Fibroblast of skin of back (primary cell): ENCODE measurements at regions not wholly inside any gene's neighbourhood (a gene's known extent, or its start where the extent isn't known, plus 50 kb on each side); places are given as distances from the start of the nearest gene placed in this dataset.

Experiments used
- DNase-seq: peaks from one replicate; pipeline ENCODE4 v3.0.0-alpha.2; 2013

DNA sequence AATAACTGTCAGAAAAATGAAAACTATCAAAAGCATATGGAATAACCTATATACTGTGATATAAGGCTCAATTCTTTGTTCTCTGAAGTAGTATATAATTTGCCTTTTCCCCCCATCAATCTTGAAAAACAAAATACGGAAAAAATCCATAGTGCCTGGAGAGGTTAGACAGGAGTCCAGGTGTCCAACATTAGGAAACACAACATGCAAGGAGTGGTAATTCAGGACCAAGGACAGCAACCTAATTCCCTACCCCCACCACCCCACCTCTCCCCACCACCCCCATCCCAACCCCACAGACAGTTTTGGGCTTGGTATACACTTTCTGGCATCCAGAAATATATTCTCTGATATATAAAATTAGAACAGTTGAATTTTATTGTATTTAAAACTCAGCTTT, 55.1 kb upstream of the SLC25A26 start:
- no peak for DNase-seq

DNA sequence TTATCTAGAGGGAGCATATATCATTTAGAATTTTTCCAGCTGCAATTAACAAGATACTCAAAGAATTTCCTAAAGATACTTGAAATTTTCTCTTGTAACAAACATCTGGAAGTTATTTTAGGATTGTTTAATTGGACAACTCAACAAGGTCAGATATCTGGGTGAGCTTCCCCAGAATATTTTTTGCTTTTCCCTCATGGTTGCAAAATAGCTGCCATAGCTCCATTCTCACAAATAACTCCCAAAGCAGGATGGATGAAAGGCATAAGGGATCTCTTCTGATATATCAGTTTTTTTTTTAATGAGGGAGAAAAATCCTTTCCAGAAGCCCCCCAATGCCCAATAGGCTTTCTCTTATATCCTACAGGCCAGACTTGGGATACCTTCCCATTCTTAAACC, 56.6 kb upstream of the SLC25A26 start:
- DNase-seq = no peak

DNA sequence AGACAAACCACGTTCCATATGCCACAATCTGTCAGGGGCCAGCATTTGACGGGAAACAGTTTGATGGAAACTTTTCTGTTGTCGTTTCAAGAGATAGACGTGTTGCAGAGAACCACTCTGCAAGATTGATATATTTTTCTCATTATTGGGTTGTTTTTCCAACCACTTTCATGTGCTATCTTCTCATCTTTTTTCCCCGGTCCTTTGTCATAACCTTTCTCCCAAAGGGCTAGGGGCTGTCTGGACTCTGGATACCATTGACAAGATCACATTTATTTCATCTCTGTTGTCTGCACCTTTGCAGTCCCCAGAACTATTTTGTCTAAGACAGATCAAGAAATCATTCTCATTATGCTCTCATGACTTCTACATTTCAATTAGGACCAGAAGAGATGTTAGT, 57.6 kb upstream of the SLC25A26 start:
- DNase-seq = no peak

DNA sequence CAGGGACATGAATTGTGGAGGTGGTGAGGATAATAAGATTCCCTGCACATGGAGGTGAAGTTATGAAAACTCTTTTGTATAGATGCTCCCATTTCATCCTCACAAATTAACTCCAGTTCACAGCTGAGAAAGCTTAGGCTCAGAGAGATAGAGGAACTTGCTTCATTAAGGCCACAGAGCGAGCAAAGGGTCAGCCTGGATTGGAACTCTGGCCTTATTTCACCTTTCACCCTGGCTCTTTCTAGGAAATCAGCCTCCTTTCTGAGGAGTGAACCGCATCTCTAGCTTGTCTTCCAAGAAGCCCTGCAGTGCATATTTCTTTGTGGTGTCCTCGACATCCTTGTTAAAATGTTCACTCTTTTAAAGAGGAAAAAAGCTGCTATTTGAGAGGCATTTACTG, 58.0 kb upstream of the SLC25A26 start:
- no peak for DNase-seq

DNA sequence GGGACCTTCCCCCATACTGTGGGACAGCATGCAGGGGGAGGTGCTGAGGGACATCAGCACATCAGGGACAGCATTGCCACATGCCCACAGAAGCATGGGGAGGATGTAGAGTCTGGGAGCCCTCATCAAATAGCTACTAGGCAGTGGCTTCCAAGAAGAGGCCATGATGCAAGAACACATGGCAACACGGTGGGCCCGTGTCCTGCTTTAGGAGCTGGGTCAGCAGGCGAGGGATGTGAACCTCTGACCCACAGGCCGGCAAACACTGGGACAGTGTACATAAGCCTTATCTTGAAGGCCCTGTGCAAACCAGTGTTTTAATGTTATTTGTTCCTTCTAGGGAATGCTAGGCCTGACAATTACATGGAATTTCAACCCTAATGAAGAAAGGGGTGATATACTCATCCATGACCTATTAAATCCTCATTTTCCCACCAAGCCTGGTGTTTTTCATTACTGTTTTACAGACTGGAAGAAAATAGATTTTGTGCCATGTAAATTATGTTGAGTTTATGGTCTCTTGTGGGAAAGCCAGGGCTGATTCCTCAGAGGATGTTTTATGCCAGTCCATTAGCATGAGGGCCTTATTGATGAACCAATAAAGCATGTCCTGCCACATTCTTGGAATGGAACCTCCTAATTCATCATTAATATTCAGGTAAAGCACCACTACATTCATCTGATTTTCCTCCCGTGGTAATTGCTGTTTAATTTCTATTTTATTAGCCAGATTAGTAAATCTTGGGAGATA, 61.7 kb upstream of the SLC25A26 start:
- DNase-seq = no peak

DNA sequence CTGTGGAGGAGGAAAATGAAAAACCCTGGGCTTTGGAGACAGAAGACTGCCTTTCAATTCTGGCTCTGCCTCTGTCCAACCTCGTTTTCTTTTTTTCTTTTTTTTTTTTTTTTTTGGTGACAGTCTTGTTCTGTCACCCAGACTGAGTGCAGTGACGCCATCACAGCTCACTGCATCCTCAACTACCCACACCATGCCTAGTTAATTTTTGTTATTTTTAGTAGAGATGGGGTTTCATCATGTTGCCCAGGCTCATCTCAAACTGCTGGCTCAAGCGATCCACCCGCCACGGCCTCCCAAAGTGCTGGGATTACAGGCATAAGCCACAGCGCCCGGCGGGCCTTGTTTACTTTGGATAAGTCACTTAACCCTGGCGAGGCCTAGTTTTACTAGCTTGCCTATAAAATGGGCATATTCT, 66.3 kb upstream of the SLC25A26 start:
- peak; percentile 47 for DNase-seq

GRCh38 chr3:66153481-66154443, 67.0 kb upstream of the SLC25A26 start:
- peak; percentile 59 for DNase-seq

DNA sequence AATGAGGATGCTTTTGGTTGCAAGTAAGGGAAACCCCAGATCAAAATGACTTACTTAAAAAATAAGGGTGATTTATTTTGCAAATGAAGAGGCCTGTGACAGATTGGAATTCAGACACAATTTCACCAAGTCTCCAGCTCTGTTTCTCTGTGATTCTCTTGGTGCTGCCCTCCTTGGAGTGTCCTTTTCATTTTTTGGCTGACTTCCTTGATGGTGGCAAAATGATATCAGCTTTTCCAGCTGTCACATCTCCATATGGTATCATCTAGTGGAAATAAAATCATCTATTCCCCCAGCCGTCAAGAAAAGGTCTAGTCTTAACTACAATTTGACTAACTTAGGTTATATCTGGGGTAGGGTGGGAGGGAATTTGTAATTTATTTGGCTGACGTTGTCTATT, 68.5 kb upstream of the SLC25A26 start:
- DNase-seq = no peak

- no peak for DNase-seq
These were observed 69.8 kb upstream of the SLC25A26 start for GRCh38 chr3:66150977-66151376.

DNA sequence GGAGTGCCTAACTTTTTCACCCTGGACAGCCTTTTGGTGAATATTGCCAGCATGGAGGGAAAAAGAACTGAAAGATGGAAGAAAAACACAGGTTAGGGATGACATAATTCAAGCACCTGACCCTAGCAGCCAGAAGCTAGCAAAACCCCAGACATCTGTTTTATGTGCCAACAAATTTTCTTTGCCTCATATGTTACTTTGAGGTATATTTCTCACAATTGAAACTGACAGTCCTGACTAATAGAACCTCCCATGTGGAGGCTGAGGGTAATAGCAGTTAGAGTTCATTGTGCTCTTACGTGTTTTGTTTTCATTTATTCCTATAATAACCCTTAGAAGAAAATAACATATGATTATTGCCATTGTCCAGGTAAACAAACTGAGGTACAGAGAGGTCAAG, 71.5 kb upstream of the SLC25A26 start:
- no peak for DNase-seq

- no peak for DNase-seq
These were observed 75.4 kb upstream of the SLC25A26 start for GRCh38 chr3:66145408-66145733.

GRCh38 chr3:66144568-66145407, 76.0 kb upstream of the SLC25A26 start:
- peak; percentile 48 for DNase-seq

DNA sequence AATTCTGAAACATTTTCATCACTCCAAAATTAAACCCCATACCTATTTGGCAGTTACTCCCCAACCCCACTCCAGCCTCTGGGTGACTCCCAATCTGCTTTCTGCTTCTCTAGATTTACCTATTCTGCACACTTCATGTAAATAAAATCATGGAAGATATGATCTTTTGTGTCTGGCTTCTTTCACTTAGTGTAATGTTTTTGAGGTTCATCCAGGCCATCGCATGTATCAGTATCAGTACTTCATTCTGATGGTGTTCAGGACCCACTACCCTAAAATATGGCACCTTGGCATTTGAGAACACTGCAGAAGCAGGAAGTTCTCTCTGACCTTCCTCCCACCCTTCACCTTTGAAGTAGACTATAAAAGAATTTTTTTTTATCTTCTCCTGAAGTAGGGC, 78.7 kb upstream of the SLC25A26 start:
- no peak for DNase-seq

DNA sequence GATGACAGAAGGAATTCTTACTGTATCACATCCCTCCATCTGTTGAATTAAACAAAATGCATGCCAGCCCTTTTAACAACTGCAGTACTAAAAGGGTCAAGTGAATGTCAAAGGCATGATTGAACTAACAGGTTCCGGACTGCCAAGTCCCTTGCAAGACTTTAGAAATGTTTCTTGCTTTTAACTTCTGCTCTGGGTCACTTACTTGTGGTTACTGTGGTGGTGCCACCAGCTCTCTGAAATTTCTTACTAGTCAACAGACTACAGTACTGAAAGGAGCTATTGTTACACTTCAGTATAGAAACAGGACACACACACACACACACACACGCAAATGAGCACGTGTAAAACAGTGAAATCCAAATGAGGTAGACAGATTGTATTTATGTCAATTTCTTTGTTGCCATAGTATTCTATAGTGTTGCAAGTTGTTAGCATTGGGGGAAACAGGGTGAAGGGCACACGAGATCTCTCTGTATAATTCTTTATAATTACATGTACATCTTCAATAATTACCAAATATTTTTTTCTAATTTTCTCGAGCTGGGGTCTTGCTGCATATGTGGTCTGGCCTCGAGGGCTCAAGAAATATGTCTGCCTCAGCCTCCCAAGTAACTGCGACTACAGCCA, 79.9 kb upstream of the SLC25A26 start:
- DNase-seq = no peak

DNA sequence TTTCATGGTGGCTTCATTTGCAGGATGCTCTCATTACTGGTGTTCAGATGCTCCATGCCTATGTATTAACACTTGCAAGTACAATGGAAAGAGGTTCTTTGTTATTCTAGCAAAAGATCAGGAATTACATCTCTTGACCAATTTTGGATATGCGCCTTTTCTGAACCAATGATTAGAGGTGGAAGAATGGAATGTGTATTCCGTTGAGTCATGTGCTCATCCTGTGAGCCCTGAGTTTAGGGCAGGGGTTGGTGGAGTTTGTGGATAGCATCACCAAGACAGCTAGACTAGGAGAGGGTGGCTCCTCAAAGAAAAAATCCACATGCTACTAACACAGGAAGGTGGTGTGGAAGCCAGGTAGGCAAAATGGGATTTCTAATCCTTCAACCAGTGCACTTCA, 80.7 kb upstream of the SLC25A26 start:
- peak; percentile 54 for DNase-seq

DNA sequence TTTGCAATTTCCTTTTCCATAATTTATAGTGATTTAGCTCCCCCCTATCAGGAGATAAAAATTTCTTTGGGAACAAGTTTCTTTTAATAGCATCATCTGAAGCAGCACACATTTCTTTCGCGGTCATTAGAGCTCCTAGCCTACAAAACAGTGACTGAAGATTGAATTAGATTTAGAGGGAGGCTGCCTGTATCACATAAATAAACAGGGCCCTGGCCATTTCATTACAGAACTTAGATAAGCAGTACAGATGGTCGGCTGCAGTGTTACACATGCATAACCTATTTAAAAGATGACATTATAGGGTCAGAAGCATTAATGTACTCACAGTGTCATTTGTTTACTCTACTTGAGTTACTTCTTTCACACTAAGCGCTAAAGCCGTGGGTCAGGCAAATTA, 81.4 kb upstream of the SLC25A26 start:
- DNase-seq = no peak

DNA sequence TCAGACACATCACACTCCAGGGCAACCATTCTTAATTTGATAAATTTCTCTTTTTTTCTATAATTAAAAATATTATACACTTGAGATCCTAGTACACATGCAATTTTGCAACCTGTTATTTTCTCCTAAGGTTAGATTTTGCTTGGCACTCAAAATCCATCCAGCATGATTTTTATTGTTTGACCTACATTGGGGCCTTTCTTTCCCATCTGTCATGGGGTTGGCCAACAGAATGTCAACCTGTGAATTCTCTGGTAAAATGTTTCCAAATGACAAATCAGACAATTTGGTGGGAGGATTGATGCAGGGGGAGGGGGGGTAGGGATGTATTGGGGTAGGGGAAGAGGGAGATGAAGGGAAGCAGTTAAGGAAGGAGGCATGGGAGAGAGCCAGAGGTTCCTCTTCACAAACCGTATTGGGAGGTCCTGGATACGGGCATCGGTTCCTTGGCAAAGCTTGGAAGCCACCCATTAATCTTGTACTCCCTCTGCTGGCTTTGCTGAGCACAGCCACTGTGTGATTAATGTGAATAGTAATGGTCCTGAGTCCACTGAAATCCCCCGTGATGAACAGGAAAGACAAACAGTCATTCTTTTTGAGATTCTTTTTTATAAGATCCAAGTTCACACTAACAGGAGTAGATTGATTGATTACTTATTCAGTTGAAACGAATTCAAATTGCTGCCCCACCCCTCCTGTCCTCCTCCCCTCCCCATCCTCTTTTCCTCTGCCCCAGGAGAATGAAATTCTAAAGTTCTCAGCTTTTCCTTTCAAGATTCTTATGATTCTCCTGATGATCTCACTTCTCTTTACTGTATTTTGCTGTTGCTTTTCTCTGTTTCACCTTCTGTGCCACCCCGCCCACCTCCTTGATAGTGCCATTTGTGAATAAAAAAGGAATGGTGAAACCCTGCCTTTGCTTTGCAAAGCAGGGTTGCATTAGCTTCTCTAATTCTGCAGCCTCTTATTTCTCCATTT, 82.2 kb upstream of the SLC25A26 start:
- peak; percentile 74 for DNase-seq

DNA sequence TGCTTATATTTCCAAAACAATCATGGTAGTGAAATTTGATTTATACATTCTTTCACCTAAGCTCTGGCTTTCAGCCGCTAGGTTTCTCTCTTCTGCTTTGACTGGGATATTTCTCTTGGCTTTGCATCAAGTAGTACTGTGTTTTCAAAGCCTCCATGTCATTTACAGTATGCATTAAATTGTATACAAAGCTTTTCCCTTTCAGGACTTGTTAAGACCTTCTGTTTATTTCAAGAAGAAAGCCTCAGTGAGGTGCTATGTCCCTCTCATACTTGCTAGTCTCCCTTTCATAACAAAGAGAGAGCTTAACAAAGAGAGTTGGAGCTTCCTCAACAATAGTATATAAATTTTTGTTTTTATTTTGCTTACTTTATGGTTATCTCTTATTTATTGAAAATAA, 84.2 kb upstream of the SLC25A26 start:
- DNase-seq = no peak

DNA sequence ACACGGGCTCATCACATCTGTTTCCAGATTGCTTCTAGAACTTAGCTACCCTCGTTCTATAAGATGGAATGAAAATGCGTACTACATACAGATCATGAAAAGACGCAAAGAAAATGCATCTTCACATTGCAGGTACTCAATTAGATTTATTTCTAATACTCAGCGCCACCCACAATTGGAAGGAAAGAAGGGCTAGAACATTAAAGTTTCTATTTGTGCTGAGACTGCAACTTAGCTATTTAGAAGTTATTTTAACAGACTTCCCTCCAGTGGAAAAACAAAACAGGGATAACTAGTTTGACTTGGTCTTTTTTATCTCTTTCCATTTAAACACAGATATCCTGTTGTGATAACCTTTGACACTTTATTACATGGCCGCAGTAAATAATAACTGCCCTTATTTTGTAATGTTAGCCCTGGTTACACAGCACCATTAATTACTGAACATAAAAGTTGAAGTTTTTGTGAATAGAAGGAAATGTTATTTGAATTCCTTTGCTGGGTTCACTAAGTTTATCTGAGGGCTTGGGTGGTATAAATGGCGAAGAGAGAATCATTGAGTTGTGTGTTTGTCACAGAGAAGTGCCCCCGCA, 86.9 kb upstream of the SLC25A26 start:
- no peak for DNase-seq

DNA sequence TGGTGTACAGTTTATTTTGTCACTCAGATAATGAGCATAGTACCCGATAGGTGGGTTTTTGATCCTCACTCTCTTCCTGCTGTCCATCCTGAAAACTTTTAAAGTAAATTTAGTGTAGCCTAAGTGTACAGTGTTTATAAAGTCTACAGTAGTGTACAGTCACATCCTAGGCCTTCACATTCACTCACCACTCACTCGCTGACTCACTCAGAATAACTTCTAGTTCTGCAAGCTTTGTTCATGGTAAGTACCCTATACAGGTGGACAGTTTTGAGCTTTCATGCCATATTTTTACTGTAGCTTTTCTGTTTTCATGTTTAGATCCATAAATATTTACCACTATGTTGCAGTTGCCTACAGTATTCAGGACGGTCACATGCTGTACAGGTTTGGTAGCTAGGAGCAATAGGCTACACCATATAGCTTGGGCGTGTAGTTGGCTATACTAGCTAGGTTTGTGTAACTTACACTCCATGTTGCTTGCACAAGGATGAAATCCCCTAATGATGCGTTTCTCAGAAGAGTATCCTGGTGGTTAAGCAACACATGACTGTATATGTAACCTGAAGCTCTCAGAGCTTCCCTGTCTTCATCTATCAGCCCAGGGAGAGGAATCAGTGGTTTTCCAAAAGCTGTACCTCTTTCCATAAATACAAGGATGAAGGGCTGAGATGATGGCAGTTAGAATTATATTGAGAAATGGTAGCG, 87.6 kb upstream of the SLC25A26 start:
- peak; percentile 83 for DNase-seq
